Gastroesophageal sphincter (tissue), 4 donors: ENCODE measurements at regions not wholly inside any gene's neighbourhood (a gene's known extent, or its start where the extent isn't known, plus 50 kb on each side); places are given as distances from the start of the nearest gene placed in this dataset.

Experiments used
- ATAC-seq: fragments of 150-250 bp; one replicate; pipeline ENCODE4 v1.9.1; 2016; ENCODE audit warnings: mild to moderate bottlenecking, moderate library complexity
- H3K27ac ChIP-seq, 4 donors: fragments of 200-600 bp; sonication (generic) in 3 of 4; 1 replicate in 3 of 4; 2 replicates in 1 of 4; pipeline ENCODE4 v1.5.1; 2016 to 2019
- H3K27me3 ChIP-seq: fragments of 200-600 bp; sonication (generic); one replicate; pipeline ENCODE4 v1.5.1; 2019
- H3K36me3 ChIP-seq, 2 donors: fragments of 200-600 bp; sonication (generic); one replicate each; pipeline ENCODE4 v1.5.1; 2019; ENCODE audit warnings: control low read depth in 1 of 2
- H3K4me1 ChIP-seq, 3 donors: fragments of 200-600 bp; sonication (generic); 1 replicate in 2 of 3; 2 replicates in 1 of 3; pipeline ENCODE4 v1.5.1; 2016 to 2019; ENCODE audit warnings: control low read depth in 2 of 3
- H3K4me3 ChIP-seq, 2 donors: fragments of 200-600 bp; sonication (generic); one replicate each; pipeline ENCODE4 v1.5.1; 2019; ENCODE audit warnings: mild to moderate bottlenecking in 1 of 2, moderate library complexity in 1 of 2
- H3K9me3 ChIP-seq, 3 donors: fragments of 200-600 bp; sonication (generic); one replicate each; pipeline ENCODE4 v1.5.1; 2017 to 2019; ENCODE audit warnings: control low read depth in 2 of 3
- CTCF ChIP-seq, 4 experiments: fragments of 200-600 bp in 2 of 4; fragments of 450-650 bp in 2 of 4; sonication (generic) in 1 of 4; IDR thresholded peaks; one replicate each; pipeline ENCODE4 v1.5.1; 2017 to 2019; ENCODE audit warnings: antibody characterized with exemption in 4 of 4, mild to moderate bottlenecking in 2 of 4, moderate library complexity in 2 of 4
- EP300 ChIP-seq: sonication (generic); formaldehyde crosslinking; IDR thresholded peaks from one replicate; pipeline ENCODE4 v1.6.1; 2017; ENCODE audit warnings: antibody characterized with exemption, mild to moderate bottlenecking
- POLR2A ChIP-seq, 2 donors: fragments of 450-650 bp; IDR thresholded peaks; one replicate each; pipeline ENCODE4 v1.6.1; 2017; ENCODE audit warnings: antibody characterized with exemption in 2 of 2, mild to moderate bottlenecking in 2 of 2, moderate library complexity in 1 of 2
- POLR2AphosphoS5 ChIP-seq: sonication (generic); formaldehyde crosslinking; IDR thresholded peaks from one replicate; pipeline ENCODE4 v1.6.1; 2017; ENCODE audit warnings: antibody characterized with exemption
- WGBS, 2 donors: methylation state at CpG; one replicate each; pipeline ENCODE4 v1.1.5; 2018; ENCODE audit warnings: low coverage in 1 of 2; 5-methylcytosine and 5-hydroxymethylcytosine counted together

GRCh38 chr1:187374082-187374481 is 545.3 kb downstream of the PLA2G4A start:
- TF ChIP-seq POLR2AphosphoS5 (no peak), POLR2A (IDR thresholded peaks at IDR 0.05) (no peak), CTCF (IDR thresholded peaks at IDR 0.05) (no peak), EP300 (no peak)
- 43 to 75% methylated on average over 4 to 6 of the region's 7 CpGs for WGBS, 2 donors
- ATAC-seq, result no peak

GRCh38 chr1:187374742-187375141 is 546.0 kb downstream of the PLA2G4A start:
- no peak for ATAC-seq
- H3K4me3 ChIP-seq, result no peak overlapping the region
- no peaks in the 10 kb centered on the region for H3K36me3 ChIP-seq
- no peak overlapping the region for H3K27ac ChIP-seq
- TF ChIP-seq CTCF (IDR thresholded peaks at IDR 0.05) (no peak), EP300 (no peak), POLR2A (IDR thresholded peaks at IDR 0.05) (no peak), POLR2AphosphoS5 (no peak)
- H3K9me3 ChIP-seq, result no peaks in the 10 kb centered on the region
- WGBS, 2 donors, result 53 to 67% methylated on average over 1 of the region's 1 CpG
- no peaks in the 10 kb centered on the region for H3K27me3 ChIP-seq
- no peaks in the 10 kb centered on the region for H3K4me1 ChIP-seq

More at GRCh38 chr1:187374082-187374481, 545.3 kb downstream of the PLA2G4A start:
- Histone ChIP-seq H3K9me3 (no peaks in the 10 kb centered on the region), H3K27me3 (no peaks in the 10 kb centered on the region), H3K27ac (no peak overlapping the region), H3K4me1 (no peaks in the 10 kb centered on the region), H3K4me3 (no peak overlapping the region), H3K36me3 (no peaks in the 10 kb centered on the region)

GRCh38 chr1:187383366-187383765 is 554.6 kb downstream of the PLA2G4A start:
- WGBS, 2 donors, result 74 to 80% methylated on average over 3 of the region's 3 CpGs
- Histone ChIP-seq H3K36me3 (no peaks in the 10 kb centered on the region), H3K4me1 (no peaks in the 10 kb centered on the region), H3K4me3 (no peak overlapping the region), H3K9me3 (no peaks in the 10 kb centered on the region), H3K27me3 (no peaks in the 10 kb centered on the region), H3K27ac (no peak overlapping the region)
- no peak for TF ChIP-seq POLR2A (IDR thresholded peaks at IDR 0.05)
- TF ChIP-seq EP300, result no peak
- no peak for TF ChIP-seq CTCF (IDR thresholded peaks at IDR 0.05)
- no peak for TF ChIP-seq POLR2AphosphoS5
- ATAC-seq, result no peak

- Histone ChIP-seq H3K27me3 (no peaks in the 10 kb centered on the region), H3K4me1 (no peaks in the 10 kb centered on the region), H3K36me3 (no peaks in the 10 kb centered on the region), H3K27ac (no peak overlapping the region), H3K9me3 (no peaks in the 10 kb centered on the region), H3K4me3 (no peak overlapping the region)
- ATAC-seq, result no peak
- 67 to 70% methylated on average over 1 to 2 of the region's 2 CpGs for WGBS, 2 donors
- TF ChIP-seq CTCF (IDR thresholded peaks at IDR 0.05) (no peak), POLR2AphosphoS5 (no peak), EP300 (no peak), POLR2A (IDR thresholded peaks at IDR 0.05) (no peak)
Measured at GRCh38 chr1:187384504-187384903, 555.8 kb downstream of the PLA2G4A start.

- ATAC-seq, result no peak
- Histone ChIP-seq H3K9me3 (no peaks in the 10 kb centered on the region), H3K4me1 (no peaks in the 10 kb centered on the region), H3K4me3 (no peak overlapping the region), H3K36me3 (no peaks in the 10 kb centered on the region), H3K27ac (no peak overlapping the region), H3K27me3 (no peaks in the 10 kb centered on the region)
- 64 to 66% methylated on average over 3 of the region's 3 CpGs for WGBS, 2 donors
- TF ChIP-seq POLR2AphosphoS5, result no peak
- no peak for TF ChIP-seq EP300
- TF ChIP-seq POLR2A (IDR thresholded peaks at IDR 0.05), result no peak
- TF ChIP-seq CTCF (IDR thresholded peaks at IDR 0.05), result no peak
Measured at GRCh38 chr1:187390215-187390818, 561.6 kb downstream of the PLA2G4A start.
